RWPE2 (cell line): ENCODE measurements at regions not wholly inside any gene's neighbourhood (a gene's known extent, or its start where the extent isn't known, plus 50 kb on each side); places are given as distances from the start of the nearest gene placed in this dataset.

ENCODE experiments used
- ATAC-seq: fragments of 200-7000 bp; cut with Tn5 transposase; 3 replicates; pipeline ENCODE4 v1.9.1; 2021; ENCODE audit warnings: low read depth
- DNase-seq: peaks from one replicate; pipeline ENCODE4 v3.0.0-alpha.2; 2020; ENCODE audit warnings: low spot score
- H3K27ac ChIP-seq: fragments of 450-650 bp; 2 replicates; pipeline ENCODE4 v1.5.1; 2017; ENCODE audit warnings: mild to moderate bottlenecking; ENCODE audit not compliant: poor library complexity, severe bottlenecking
- H3K27me3 ChIP-seq: fragments of 250-450 bp; sonication (Bioruptor Pico); 2 replicates; pipeline ENCODE4 v1.5.1; 2021; ENCODE audit warnings: mild to moderate bottlenecking, moderate library complexity; ENCODE audit not compliant: insufficient read depth, poor library complexity, severe bottlenecking
- H3K36me3 ChIP-seq: fragments of 250-450 bp; sonication (Bioruptor Pico); 2 replicates; pipeline ENCODE4 v1.5.1; 2020; ENCODE audit warnings: low read depth, mild to moderate bottlenecking, moderate library complexity
- H3K4me1 ChIP-seq: fragments of 250-450 bp; sonication (Bioruptor Pico); 2 replicates; pipeline ENCODE4 v1.5.1; 2021; ENCODE audit warnings: mild to moderate bottlenecking, moderate library complexity; ENCODE audit not compliant: insufficient read depth, poor library complexity, severe bottlenecking
- H3K4me3 ChIP-seq: fragments of 250-450 bp; sonication (Bioruptor Pico); 2 replicates; pipeline ENCODE4 v1.5.1; 2021; ENCODE audit warnings: mild to moderate bottlenecking, moderate library complexity; ENCODE audit not compliant: severe bottlenecking
- H3K9me3 ChIP-seq: fragments of 250-450 bp; sonication (Bioruptor Pico); 2 replicates; pipeline ENCODE4 v1.5.1; 2021; ENCODE audit warnings: mild to moderate bottlenecking, moderate library complexity; ENCODE audit not compliant: severe bottlenecking
- TF ChIP-seq, protein P1 (sequence below): fragments of 450-650 bp; IDR thresholded peaks from one replicate; pipeline ENCODE4 v1.5.1; 2017; ENCODE audit warnings: mild to moderate bottlenecking, moderate library complexity; ENCODE audit not compliant: poor library complexity, severe bottlenecking

- H3K4me3 ChIP-seq: no peak overlapping the region
- TF ChIP-seq, protein P1, sequence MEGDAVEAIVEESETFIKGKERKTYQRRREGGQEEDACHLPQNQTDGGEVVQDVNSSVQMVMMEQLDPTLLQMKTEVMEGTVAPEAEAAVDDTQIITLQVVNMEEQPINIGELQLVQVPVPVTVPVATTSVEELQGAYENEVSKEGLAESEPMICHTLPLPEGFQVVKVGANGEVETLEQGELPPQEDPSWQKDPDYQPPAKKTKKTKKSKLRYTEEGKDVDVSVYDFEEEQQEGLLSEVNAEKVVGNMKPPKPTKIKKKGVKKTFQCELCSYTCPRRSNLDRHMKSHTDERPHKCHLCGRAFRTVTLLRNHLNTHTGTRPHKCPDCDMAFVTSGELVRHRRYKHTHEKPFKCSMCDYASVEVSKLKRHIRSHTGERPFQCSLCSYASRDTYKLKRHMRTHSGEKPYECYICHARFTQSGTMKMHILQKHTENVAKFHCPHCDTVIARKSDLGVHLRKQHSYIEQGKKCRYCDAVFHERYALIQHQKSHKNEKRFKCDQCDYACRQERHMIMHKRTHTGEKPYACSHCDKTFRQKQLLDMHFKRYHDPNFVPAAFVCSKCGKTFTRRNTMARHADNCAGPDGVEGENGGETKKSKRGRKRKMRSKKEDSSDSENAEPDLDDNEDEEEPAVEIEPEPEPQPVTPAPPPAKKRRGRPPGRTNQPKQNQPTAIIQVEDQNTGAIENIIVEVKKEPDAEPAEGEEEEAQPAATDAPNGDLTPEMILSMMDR: no peak
- H3K27me3 ChIP-seq: no peaks in the 10 kb centered on the region
- no peak overlapping the region for H3K27ac ChIP-seq
- H3K9me3 ChIP-seq: no peaks in the 10 kb centered on the region
- no peaks in the 10 kb centered on the region for H3K36me3 ChIP-seq
- H3K4me1 ChIP-seq: peaks cover 3% of the 10 kb centered on the region
- DNase-seq: no peak
- ATAC-seq: no peak
These were observed 182.2 kb upstream of the DMRT1 start for GRCh38 chr9:659286-659685.

- TF ChIP-seq, protein P1: no peak
- ATAC-seq: no peak
These were observed 181.3 kb upstream of the DMRT1 start for GRCh38 chr9:660227-660626.

GRCh38 chr9:663541-663940 is 178.0 kb upstream of the DMRT1 start:
- Histone ChIP-seq H3K9me3 (peaks cover 1% of the 10 kb centered on the region), H3K27me3 (no peaks in the 10 kb centered on the region), H3K4me3 (no peak overlapping the region), H3K27ac (no peak overlapping the region), H3K36me3 (no peaks in the 10 kb centered on the region), H3K4me1 (no peaks in the 10 kb centered on the region)
- no peak for DNase-seq
- ATAC-seq: no peak
- TF ChIP-seq, protein P1: no peak

More at GRCh38 chr9:660227-660626, 181.3 kb upstream of the DMRT1 start:
- Histone ChIP-seq H3K9me3 (no peaks in the 10 kb centered on the region), H3K27me3 (no peaks in the 10 kb centered on the region), H3K4me1 (peaks cover 3% of the 10 kb centered on the region), H3K27ac (no peak overlapping the region), H3K4me3 (no peak overlapping the region), H3K36me3 (no peaks in the 10 kb centered on the region)
- DNase-seq: no peak

DNA sequence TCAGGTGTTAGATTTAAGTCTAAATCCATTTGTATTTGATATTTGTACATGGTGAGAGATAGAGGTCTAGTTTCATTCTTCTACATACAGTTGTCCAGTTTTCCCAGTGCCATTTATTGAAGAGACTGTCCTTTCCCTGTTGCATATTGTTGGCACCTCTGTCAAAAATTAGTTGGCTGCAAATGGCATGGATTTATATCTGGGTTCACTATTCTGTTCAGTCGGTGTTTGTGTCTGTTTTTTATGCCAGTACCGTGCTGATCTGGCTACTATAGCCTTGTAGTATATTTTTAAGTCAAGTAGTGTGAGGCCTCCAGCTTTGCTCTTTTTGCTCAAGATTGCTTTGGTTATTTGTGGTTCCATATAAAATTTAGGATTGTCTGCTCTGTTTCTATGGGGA is 176.2 kb upstream of the DMRT1 start:
- no peak overlapping the region for H3K27ac ChIP-seq
- DNase-seq: no peak
- H3K27me3 ChIP-seq: no peaks in the 10 kb centered on the region
- TF ChIP-seq, protein P1: no peak
- no peaks in the 10 kb centered on the region for H3K36me3 ChIP-seq
- no peaks in the 10 kb centered on the region for H3K4me1 ChIP-seq
- peaks cover 1% of the 10 kb centered on the region for H3K9me3 ChIP-seq
- ATAC-seq: no peak
- no peak overlapping the region for H3K4me3 ChIP-seq

GRCh38 chr9:671997-672396 is 169.5 kb upstream of the DMRT1 start:
- TF ChIP-seq, protein P1: no peak
- peaks cover 42% of the 10 kb centered on the region for H3K4me1 ChIP-seq
- ATAC-seq (no peak), DNase-seq (no peak)
- no peak overlapping the region for H3K4me3 ChIP-seq
- H3K27ac ChIP-seq: peak overlapping the region; percentile 84
- H3K27me3 ChIP-seq: no peaks in the 10 kb centered on the region
- peaks cover 1% of the 10 kb centered on the region for H3K9me3 ChIP-seq
- H3K36me3 ChIP-seq: no peaks in the 10 kb centered on the region
